Neural progenitor cell (in vitro differentiated cells): ENCODE measurements at regions not wholly inside any gene's neighbourhood (a gene's known extent, or its start where the extent isn't known, plus 50 kb on each side); places are given as distances from the start of the nearest gene placed in this dataset.

Source experiments
- DNase-seq: peaks from one replicate; pipeline ENCODE4 v3.0.0-alpha.2; 2016; ENCODE audit warnings: low spot score
- H2AFZ ChIP-seq: fragments of 200-600 bp; sonication (generic); replicated peaks from 2 replicates; pipeline ENCODE4 v1.6.1; 2016; ENCODE audit warnings: antibody characterized with exemption
- H3F3A ChIP-seq: fragments of 200-600 bp; sonication (generic); 2 replicates; pipeline ENCODE4 v1.6.1; 2016; ENCODE audit warnings: antibody characterized with exemption, low read depth
- H3K27ac ChIP-seq: fragments of 200-600 bp; sonication (generic); 2 replicates; pipeline ENCODE4 v1.5.1; 2016; ENCODE audit warnings: mild to moderate bottlenecking
- H3K27me3 ChIP-seq: fragments of 200-600 bp; sonication (generic); 2 replicates; pipeline ENCODE4 v1.6.1; 2016; ENCODE audit warnings: mild to moderate bottlenecking, moderate library complexity
- H3K36me3 ChIP-seq: fragments of 200-600 bp; sonication (generic); 2 replicates; pipeline ENCODE4 v1.5.1; 2016
- H3K4me1 ChIP-seq: fragments of 200-600 bp; sonication (generic); 2 replicates; pipeline ENCODE4 v1.6.1; 2016; ENCODE audit warnings: mixed run types
- H3K4me2 ChIP-seq: fragments of 200-600 bp; sonication (generic); 2 replicates; pipeline ENCODE4 v1.6.1; 2016
- H3K4me3 ChIP-seq: fragments of 200-600 bp; sonication (generic); 2 replicates; pipeline ENCODE4 v1.5.1; 2016
- H3K79me2 ChIP-seq: fragments of 200-600 bp; sonication (generic); 2 replicates; pipeline ENCODE4 v1.6.1; 2016; ENCODE audit warnings: low read depth
- H3K9ac ChIP-seq: fragments of 200-600 bp; sonication (generic); 2 replicates; pipeline ENCODE4 v1.6.1; 2016
- H3K9me3 ChIP-seq: fragments of 200-600 bp; sonication (generic); 2 replicates; pipeline ENCODE4 v1.5.1; 2016; ENCODE audit warnings: low read depth
- H4K20me1 ChIP-seq: fragments of 200-600 bp; sonication (generic); 2 replicates; pipeline ENCODE4 v1.6.1; 2016; ENCODE audit warnings: low read depth
- H3K27ac Mint-ChIP-seq: 3 replicates; pipeline ENCODE4 v1.8.0; 2021; ENCODE audit warnings: mixed read lengths
- H3K27me3 Mint-ChIP-seq: 2 replicates; pipeline ENCODE4 v1.8.0; 2022; ENCODE audit warnings: low read depth, mild to moderate bottlenecking, inconsistent platforms, moderate library complexity, mixed read lengths; ENCODE audit not compliant: insufficient read depth
- H3K36me3 Mint-ChIP-seq: 3 replicates; pipeline ENCODE4 v1.8.0; 2021; ENCODE audit warnings: mixed read lengths
- H3K4me1 Mint-ChIP-seq: 3 replicates; pipeline ENCODE4 v1.8.0; 2021; ENCODE audit warnings: mixed read lengths
- H3K4me3 Mint-ChIP-seq: 3 replicates; pipeline ENCODE4 v1.8.0; 2021; ENCODE audit warnings: mild to moderate bottlenecking, moderate library complexity, mixed read lengths
- H3K9me3 Mint-ChIP-seq: 3 replicates; pipeline ENCODE4 v1.8.0; 2020; ENCODE audit warnings: mixed read lengths
- CTCF ChIP-seq: fragments of 200-600 bp; sonication (generic); IDR thresholded peaks from 2 replicates; pipeline ENCODE4 v1.5.1; 2017; ENCODE audit warnings: antibody characterized with exemption, mild to moderate bottlenecking
- EZH2 ChIP-seq: fragments of 200-600 bp; sonication (generic); IDR thresholded peaks from 2 replicates; pipeline ENCODE4 v1.6.1; 2017; ENCODE audit warnings: antibody characterized with exemption, mild to moderate bottlenecking, moderate library complexity
- EZH2phosphoT487 ChIP-seq: fragments of 200-600 bp; sonication (generic); IDR thresholded peaks from 2 replicates; pipeline ENCODE4 v1.6.1; 2017; ENCODE audit warnings: antibody characterized with exemption

- H3K9me3 Mint-ChIP-seq, result no peaks in the 10 kb centered on the region
- Histone ChIP-seq H3K27ac (no peak overlapping the region), H3K9ac (no peak overlapping the region)
Measured at GRCh38 chr2:67560771-67561456, 163.8 kb downstream of the ETAA1 start.

GRCh38 chr2:67561457-67561965, 164.4 kb downstream of the ETAA1 start:
- Histone ChIP-seq H3K27me3 (no peaks in the 10 kb centered on the region), H3K27ac (no peak overlapping the region), H3K36me3 (no peaks in the 10 kb centered on the region), H3K4me1 (no peaks in the 10 kb centered on the region), H2AFZ (no peak overlapping the region), H3K9ac (no peak overlapping the region), H3K79me2 (no peaks in the 10 kb centered on the region), H3K4me2 (no peak overlapping the region), H4K20me1 (no peaks in the 10 kb centered on the region), H3F3A (no peaks in the 10 kb centered on the region), H3K4me3 (no peak overlapping the region), H3K9me3 (no peaks in the 10 kb centered on the region)
- no peak for TF ChIP-seq CTCF
- TF ChIP-seq EZH2, result no peak
- no peak for TF ChIP-seq EZH2phosphoT487
- Mint-ChIP-seq H3K27ac (no peak overlapping the region), H3K36me3 (no peaks in the 10 kb centered on the region), H3K27me3 (no peaks in the 10 kb centered on the region), H3K4me3 (no peak overlapping the region), H3K9me3 (no peaks in the 10 kb centered on the region), H3K4me1 (peaks cover 3% of the 10 kb centered on the region)
- no peak for DNase-seq

More at GRCh38 chr2:67560771-67561456, 163.8 kb downstream of the ETAA1 start:
- Histone ChIP-seq H3K79me2 (no peaks in the 10 kb centered on the region), H3K4me3 (no peak overlapping the region), H3K9me3 (no peaks in the 10 kb centered on the region), H2AFZ (no peak overlapping the region), H3F3A (no peaks in the 10 kb centered on the region), H3K4me1 (no peaks in the 10 kb centered on the region), H3K36me3 (no peaks in the 10 kb centered on the region), H4K20me1 (no peaks in the 10 kb centered on the region), H3K4me2 (no peak overlapping the region), H3K27me3 (no peaks in the 10 kb centered on the region)
- TF ChIP-seq EZH2phosphoT487 (no peak), EZH2 (no peak), CTCF (no peak)
- H3K4me1 Mint-ChIP-seq, result peaks cover 3% of the 10 kb centered on the region
- no peak overlapping the region for H3K4me3 Mint-ChIP-seq
- no peaks in the 10 kb centered on the region for H3K27me3 Mint-ChIP-seq
- no peak for DNase-seq
- H3K36me3 Mint-ChIP-seq, result no peaks in the 10 kb centered on the region
- H3K27ac Mint-ChIP-seq, result no peak overlapping the region

GRCh38 chr2:67564076-67564475, 166.9 kb downstream of the ETAA1 start:
- H3K9me3 Mint-ChIP-seq, result no peaks in the 10 kb centered on the region
- H3K27ac ChIP-seq, result no peak overlapping the region
- H3K9me3 ChIP-seq, result no peaks in the 10 kb centered on the region
- no peak overlapping the region for H3K4me3 ChIP-seq
- H3K79me2 ChIP-seq, result no peaks in the 10 kb centered on the region
- H3K4me1 ChIP-seq, result no peaks in the 10 kb centered on the region
- no peaks in the 10 kb centered on the region for H3K36me3 ChIP-seq
- H4K20me1 ChIP-seq, result no peaks in the 10 kb centered on the region
- H3K4me2 ChIP-seq, result no peak overlapping the region
- H3K4me1 Mint-ChIP-seq, result peaks cover 3% of the 10 kb centered on the region
- DNase-seq, result no peak
- H3K36me3 Mint-ChIP-seq, result no peaks in the 10 kb centered on the region
- H3K27ac Mint-ChIP-seq, result no peak overlapping the region
- peaks cover 4% of the 10 kb centered on the region for H3K27me3 Mint-ChIP-seq
- TF ChIP-seq EZH2phosphoT487 (no peak), EZH2 (no peak), CTCF (no peak)
- no peak overlapping the region for H3K4me3 Mint-ChIP-seq
- no peak overlapping the region for H2AFZ ChIP-seq
- no peaks in the 10 kb centered on the region for H3F3A ChIP-seq
- no peak overlapping the region for H3K9ac ChIP-seq
- no peaks in the 10 kb centered on the region for H3K27me3 ChIP-seq
